ENCODE measurements at regions not wholly inside any gene's neighbourhood (a gene's known extent, or its start where the extent isn't known, plus 50 kb on each side); places are given as distances from the start of the nearest gene placed in this dataset.
"Not testable (repeated sequence)": the region's sequence is repeated elsewhere in the genome, so short reads cannot be mapped to it uniquely, and the experiment has no call there.

DNA sequence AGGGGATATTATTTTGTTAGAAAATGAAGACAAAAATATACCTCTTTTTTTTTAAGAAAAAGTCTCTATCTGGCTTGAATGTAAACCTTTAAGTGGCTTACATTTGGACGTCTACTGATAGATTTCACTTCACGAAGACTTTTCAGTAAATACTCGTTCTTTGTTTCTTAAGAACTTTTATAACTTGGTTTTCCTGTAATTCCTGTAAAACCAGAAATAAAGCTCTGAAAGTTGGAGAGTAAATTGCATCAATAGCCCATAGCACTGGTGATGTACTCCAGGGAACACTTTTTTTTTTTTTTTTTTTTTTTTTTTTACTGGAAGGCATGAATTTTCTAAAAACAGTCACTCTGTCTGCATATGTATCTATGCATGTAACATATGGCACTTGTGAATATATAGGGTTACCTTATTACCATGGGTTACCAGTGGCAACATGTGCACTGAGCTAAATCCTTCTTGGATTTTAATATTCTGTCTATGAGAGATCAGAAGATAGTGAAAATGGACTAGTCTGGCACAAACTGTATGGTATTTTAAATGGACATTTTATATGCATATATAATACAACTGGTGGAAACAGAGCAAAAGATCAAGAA is 309.2 kb upstream of the TCF4 start:
- Histone ChIP-seq H3K27me3 (ENCODE audit: insufficient read depth in 3 of 3, low read length in 2 of 3) (no peaks in the 10 kb centered on the region), H3K27ac (no peak overlapping the region), H3K9me3 (no peaks in the 10 kb centered on the region), H3K4me3 (no peak overlapping the region), H3K4me1 (no peaks in the 10 kb centered on the region), H3K36me3 (ENCODE audit: insufficient read depth in 1 of 2, low read depth in 1 of 2) (no peaks in the 10 kb centered on the region)
- TF ChIP-seq, protein P1, sequence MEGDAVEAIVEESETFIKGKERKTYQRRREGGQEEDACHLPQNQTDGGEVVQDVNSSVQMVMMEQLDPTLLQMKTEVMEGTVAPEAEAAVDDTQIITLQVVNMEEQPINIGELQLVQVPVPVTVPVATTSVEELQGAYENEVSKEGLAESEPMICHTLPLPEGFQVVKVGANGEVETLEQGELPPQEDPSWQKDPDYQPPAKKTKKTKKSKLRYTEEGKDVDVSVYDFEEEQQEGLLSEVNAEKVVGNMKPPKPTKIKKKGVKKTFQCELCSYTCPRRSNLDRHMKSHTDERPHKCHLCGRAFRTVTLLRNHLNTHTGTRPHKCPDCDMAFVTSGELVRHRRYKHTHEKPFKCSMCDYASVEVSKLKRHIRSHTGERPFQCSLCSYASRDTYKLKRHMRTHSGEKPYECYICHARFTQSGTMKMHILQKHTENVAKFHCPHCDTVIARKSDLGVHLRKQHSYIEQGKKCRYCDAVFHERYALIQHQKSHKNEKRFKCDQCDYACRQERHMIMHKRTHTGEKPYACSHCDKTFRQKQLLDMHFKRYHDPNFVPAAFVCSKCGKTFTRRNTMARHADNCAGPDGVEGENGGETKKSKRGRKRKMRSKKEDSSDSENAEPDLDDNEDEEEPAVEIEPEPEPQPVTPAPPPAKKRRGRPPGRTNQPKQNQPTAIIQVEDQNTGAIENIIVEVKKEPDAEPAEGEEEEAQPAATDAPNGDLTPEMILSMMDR (IDR thresholded peaks at IDR 0.05): no peak
- DNase-seq (no peak), ATAC-seq (no peak)
- intact Hi-C loops (cut with DNase I): no loop called here
- WGBS, 3 donors: 95 to 98% (median 96%) methylated on average over 3 of the region's 3 CpGs

DNA sequence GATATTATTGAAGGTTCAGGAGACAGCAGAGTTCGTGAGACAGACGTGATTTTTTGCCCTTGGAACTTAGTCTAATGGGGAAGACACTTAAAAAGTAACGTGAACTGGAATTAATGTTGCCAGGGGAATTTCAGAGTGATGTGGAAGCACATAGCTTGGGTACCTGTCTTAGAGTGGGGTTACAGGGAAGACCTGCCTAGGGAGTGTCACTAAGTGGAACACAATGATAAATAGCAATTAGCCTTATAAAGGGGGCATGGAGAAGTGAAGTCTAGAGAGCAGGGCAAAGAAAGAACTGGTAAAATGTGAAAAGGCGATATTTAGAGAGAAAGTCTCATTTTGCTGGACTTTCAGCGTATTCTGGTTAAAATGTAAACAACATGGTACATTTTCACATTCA is 306.0 kb upstream of the TCF4 start:
- Histone ChIP-seq H3K4me3 (no peak overlapping the region), H3K9me3 (no peaks in the 10 kb centered on the region), H3K4me1 (no peaks in the 10 kb centered on the region), H3K27me3 (ENCODE audit: insufficient read depth in 3 of 3, low read length in 2 of 3) (no peaks in the 10 kb centered on the region), H3K36me3 (ENCODE audit: insufficient read depth in 1 of 2, low read depth in 1 of 2) (no peaks in the 10 kb centered on the region), H3K27ac (no peak overlapping the region)
- intact Hi-C loops (cut with DNase I): no loop called here
- TF ChIP-seq, protein P1 (IDR thresholded peaks at IDR 0.05): no peak
- ATAC-seq: no peak
- 88 to 94% (median 88%) methylated on average over 5 of the region's 5 CpGs for WGBS, 3 donors
- DNase-seq: no peak

DNA sequence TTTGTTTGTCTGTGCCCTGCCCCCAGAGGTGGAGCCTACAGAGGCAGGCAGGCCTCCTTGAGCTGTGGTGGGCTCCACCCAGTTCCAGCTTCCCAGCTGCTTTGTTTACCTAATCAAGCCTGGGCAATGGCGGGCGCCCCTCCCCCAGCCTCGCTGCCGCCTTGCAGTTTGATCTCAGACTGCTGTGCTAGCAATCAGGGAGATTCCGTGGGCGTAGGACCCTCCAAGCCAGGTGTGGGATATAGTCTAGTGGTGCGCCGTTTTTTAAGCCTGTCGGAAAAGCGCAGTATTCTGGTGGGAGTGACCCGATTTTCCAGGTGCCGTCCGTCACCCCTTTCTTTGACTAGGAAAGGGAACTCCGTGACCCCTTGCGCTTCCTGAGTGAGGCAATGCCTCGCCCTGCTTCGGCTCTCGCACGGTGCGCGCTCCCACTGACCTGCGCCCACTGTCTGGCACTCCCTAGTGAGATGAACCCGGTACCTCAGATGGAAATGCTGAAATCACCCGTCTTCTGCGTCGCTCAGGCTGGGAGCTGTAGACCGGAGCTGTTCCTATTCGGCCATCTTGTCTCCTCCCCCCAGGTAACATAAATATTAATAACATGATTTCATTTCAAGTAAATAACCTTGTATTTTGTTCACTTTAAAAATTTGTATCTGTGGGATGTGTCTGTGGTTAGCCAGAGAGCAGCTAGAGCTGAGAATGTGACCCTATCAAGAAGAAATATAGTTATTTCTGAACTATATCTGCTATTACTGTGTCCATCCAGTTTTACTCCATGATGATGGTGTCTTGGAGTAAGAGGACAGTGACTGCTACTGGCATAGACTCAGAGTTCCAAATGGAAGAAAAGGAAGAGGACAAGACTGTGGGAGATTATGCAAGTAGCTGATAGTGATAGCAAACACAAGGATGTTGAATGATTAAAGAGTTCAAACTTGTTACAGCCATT is 305.1 kb upstream of the TCF4 start:
- DNase-seq; H3K27ac ChIP-seq; H3K36me3 ChIP-seq (ENCODE audit: insufficient read depth in 1 of 2, low read depth in 1 of 2); intact Hi-C loops (cut with DNase I); ATAC-seq; H3K4me3 ChIP-seq; H3K9me3 ChIP-seq; H3K27me3 ChIP-seq (ENCODE audit: insufficient read depth in 3 of 3, low read length in 2 of 3); H3K4me1 ChIP-seq: not testable (repeated sequence)
- 92 to 96% (median 94%) methylated on average over 24 to 28 of the region's 28 CpGs for WGBS, 3 donors

DNA sequence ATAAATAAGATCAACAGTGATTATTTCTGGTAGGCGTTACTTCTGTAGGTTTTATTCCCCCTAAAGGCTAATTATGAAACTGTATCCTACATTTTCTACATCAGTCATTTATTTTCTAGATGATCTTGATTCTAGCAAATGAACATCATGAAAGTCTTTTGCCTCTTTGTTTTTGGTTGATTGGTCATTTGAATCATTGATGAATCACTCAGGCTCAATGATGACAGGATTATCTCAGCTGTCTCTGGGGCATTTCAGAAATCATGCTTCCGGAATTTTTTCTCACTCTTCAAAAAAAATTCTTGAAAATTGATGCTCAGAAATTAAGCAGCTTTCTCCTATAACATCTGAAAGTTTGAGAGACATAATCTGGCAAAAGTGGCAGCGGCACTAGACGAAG is 298.9 kb upstream of the TCF4 start:
- Histone ChIP-seq H3K27me3 (ENCODE audit: insufficient read depth in 3 of 3, low read length in 2 of 3) (no peaks in the 10 kb centered on the region), H3K4me1 (no peaks in the 10 kb centered on the region), H3K27ac (no peak overlapping the region), H3K36me3 (ENCODE audit: insufficient read depth in 1 of 2, low read depth in 1 of 2) (no peaks in the 10 kb centered on the region), H3K4me3 (no peak overlapping the region), H3K9me3 (peaks cover 4% of the 10 kb centered on the region)
- ATAC-seq: no peak
- TF ChIP-seq, protein P1 (IDR thresholded peaks at IDR 0.05): no peak
- WGBS, 3 donors: 89 to 96% (median 90%) methylated on average over 4 of the region's 4 CpGs
- intact Hi-C loops (cut with DNase I): no loop called here
- no peak for DNase-seq

DNA sequence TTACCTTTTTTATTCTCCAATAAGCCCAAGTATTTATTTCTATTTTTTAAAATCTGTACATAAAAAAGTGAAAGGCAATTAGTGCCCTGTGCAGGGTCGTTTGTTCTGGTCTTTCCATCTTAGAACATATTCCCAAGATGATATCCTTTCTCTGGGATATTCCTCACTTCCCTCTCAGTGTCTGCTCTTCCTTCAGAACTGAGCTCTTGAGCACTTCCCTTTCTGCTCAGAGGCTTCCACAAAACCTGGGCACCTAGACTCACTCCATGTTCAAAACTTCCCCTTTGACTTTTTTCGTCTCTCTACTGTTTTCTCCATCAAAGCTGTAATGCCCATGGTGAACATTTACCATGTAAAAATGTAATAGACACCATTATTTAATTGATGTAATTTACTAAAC is 296.5 kb upstream of the TCF4 start:
- no peak for ATAC-seq
- TF ChIP-seq, protein P1 (IDR thresholded peaks at IDR 0.05): no peak
- DNase-seq: no peak
- WGBS, 3 donors: 48 to 72% (median 54%) methylated on average over 2 of the region's 2 CpGs
- Histone ChIP-seq H3K4me1 (no peaks in the 10 kb centered on the region), H3K9me3 (peaks cover 4% of the 10 kb centered on the region), H3K36me3 (ENCODE audit: insufficient read depth in 1 of 2, low read depth in 1 of 2) (no peaks in the 10 kb centered on the region), H3K27ac (no peak overlapping the region), H3K27me3 (ENCODE audit: insufficient read depth in 3 of 3, low read length in 2 of 3) (peaks cover 0 to under 1% (median 0%) of the 10 kb centered on the region in 3 donors), H3K4me3 (no peak overlapping the region)
- intact Hi-C loops (cut with DNase I): no loop called here

Measured in psoas muscle (tissue), 7 donors.